Fibroblast of lung (primary cell): ENCODE measurements at regions not wholly inside any gene's neighbourhood (a gene's known extent, or its start where the extent isn't known, plus 50 kb on each side); places are given as distances from the start of the nearest gene placed in this dataset.

Experiments
- DNase-seq, 2 donors: peaks; one replicate each; pipeline versions ENCODE4 v3.0.0 to v3.0.0-alpha.2; 2010; ENCODE audit warnings: low read depth in 2 of 2
- H2AFZ ChIP-seq: 2 replicates; pipeline ENCODE4 v1.5.1; 2012; ENCODE audit warnings: low read length, control low read depth, inconsistent platforms
- H3K27ac ChIP-seq: 2 replicates; pipeline ENCODE4 v1.5.1; 2011; ENCODE audit warnings: low read length, control low read depth; ENCODE audit not compliant: insufficient read depth
- H3K27me3 ChIP-seq: 2 replicates; pipeline ENCODE4 v1.5.1; 2011; ENCODE audit warnings: mild to moderate bottlenecking, low read length; ENCODE audit not compliant: control insufficient read depth, insufficient read depth
- H3K36me3 ChIP-seq: 2 replicates; pipeline ENCODE4 v1.5.1; 2011; ENCODE audit warnings: low read length; ENCODE audit not compliant: control insufficient read depth, insufficient read depth
- H3K4me1 ChIP-seq: 2 replicates; pipeline ENCODE4 v1.5.1; 2011; ENCODE audit warnings: low read length; ENCODE audit not compliant: control insufficient read depth, insufficient read depth; ENCODE audit errors: extremely low read depth
- H3K4me2 ChIP-seq: 2 replicates; pipeline ENCODE4 v1.5.1; 2011; ENCODE audit warnings: low read length, control low read depth; ENCODE audit not compliant: insufficient read depth; ENCODE audit errors: extremely low read depth
- H3K4me3 ChIP-seq, 4 experiments: fragments of 200-600 bp in 1 of 4; sonication (generic) in 1 of 4; replicated peaks in 1 of 4; 2 replicates each; pipeline ENCODE4 v1.5.1; 2011 to 2016; ENCODE audit warnings: low read length in 4 of 4, low read depth in 3 of 4, mild to moderate bottlenecking in 3 of 4, control low read depth in 2 of 4, inconsistent platforms in 1 of 4, mixed read lengths in 1 of 4; ENCODE audit not compliant: insufficient read depth in 1 of 4; ENCODE audit errors: control extremely low read depth in 1 of 4
- H3K79me2 ChIP-seq: 2 replicates; pipeline ENCODE4 v1.5.1; 2012; ENCODE audit warnings: mild to moderate bottlenecking, low read length, inconsistent platforms; ENCODE audit not compliant: control insufficient read depth, insufficient read depth
- H3K9ac ChIP-seq: 2 replicates; pipeline ENCODE4 v1.5.1; 2011; ENCODE audit warnings: mild to moderate bottlenecking, low read length, control low read depth; ENCODE audit not compliant: insufficient read depth
- H3K9me3 ChIP-seq: 2 replicates; pipeline ENCODE4 v1.5.1; 2012; ENCODE audit warnings: low read depth, low read length; ENCODE audit not compliant: control insufficient read depth, insufficient read depth
- H4K20me1 ChIP-seq: 2 replicates; pipeline ENCODE4 v1.5.1; 2011; ENCODE audit warnings: low read length; ENCODE audit not compliant: control insufficient read depth, insufficient read depth; ENCODE audit errors: extremely low read depth
- CTCF ChIP-seq, 2 donors: IDR thresholded peaks in 1 of 2; conservative IDR thresholded peaks in 1 of 2; 1 replicate in 1 of 2; 2 replicates in 1 of 2; pipeline ENCODE4 v1.5.1; 2011 to 2012; ENCODE audit warnings: low read length in 2 of 2, control low read depth in 1 of 2, inconsistent platforms in 1 of 2, low read depth in 1 of 2, mild to moderate bottlenecking in 1 of 2
- EZH2 ChIP-seq: IDR thresholded peaks from 2 replicates; pipeline ENCODE4 v1.5.1; 2012; ENCODE audit warnings: low read length, control low read depth, mild to moderate bottlenecking; ENCODE audit errors: missing control alignments

- H3K36me3 ChIP-seq = no peaks in the 10 kb centered on the region
- H3K4me3 ChIP-seq = no peak overlapping the region
- H3K27ac ChIP-seq = no peak overlapping the region
- H4K20me1 ChIP-seq = no peaks in the 10 kb centered on the region
- peaks cover 3% of the 10 kb centered on the region for H3K27me3 ChIP-seq
- H3K9me3 ChIP-seq = no peaks in the 10 kb centered on the region
- H3K9ac ChIP-seq = no peak overlapping the region
- TF ChIP-seq CTCF (conservative IDR thresholded peaks at IDR 0.05 in 1 of 2, IDR thresholded peaks at IDR 0.05 in 1 of 2; ENCODE audit: low read depth in 1 of 2, low read length in 2 of 2) (no peak), EZH2 (no peak)
- no peaks in the 10 kb centered on the region for H3K79me2 ChIP-seq
- no peaks in the 10 kb centered on the region for H3K4me1 ChIP-seq
- H3K4me2 ChIP-seq = no peak overlapping the region
- no peak for DNase-seq
- H2AFZ ChIP-seq = no peak overlapping the region
Measured at GRCh38 chr6:73901311-73901710, 205.3 kb downstream of the CD109 start.

- Histone ChIP-seq H3K9me3 (no peaks in the 10 kb centered on the region), H3K79me2 (no peaks in the 10 kb centered on the region), H3K4me2 (no peak overlapping the region), H2AFZ (no peak overlapping the region), H4K20me1 (no peaks in the 10 kb centered on the region), H3K9ac (no peak overlapping the region), H3K36me3 (no peaks in the 10 kb centered on the region), H3K4me1 (no peaks in the 10 kb centered on the region), H3K27me3 (peaks cover 3% of the 10 kb centered on the region), H3K27ac (no peak overlapping the region), H3K4me3 (no peak overlapping the region)
- DNase-seq = no peak
- TF ChIP-seq EZH2 = no peak
- no peak for TF ChIP-seq CTCF (conservative IDR thresholded peaks at IDR 0.05 in 1 of 2, IDR thresholded peaks at IDR 0.05 in 1 of 2; ENCODE audit: low read depth in 1 of 2, low read length in 2 of 2)
Measured at GRCh38 chr6:73898599-73898998, 202.6 kb downstream of the CD109 start.

- H3K79me2 ChIP-seq = no peaks in the 10 kb centered on the region
- no peaks in the 10 kb centered on the region for H3K4me1 ChIP-seq
- H3K4me2 ChIP-seq = no peak overlapping the region
- TF ChIP-seq CTCF (conservative IDR thresholded peaks at IDR 0.05 in 1 of 2, IDR thresholded peaks at IDR 0.05 in 1 of 2; ENCODE audit: low read depth in 1 of 2, low read length in 2 of 2) (no peak), EZH2 (no peak)
- no peak overlapping the region for H3K9ac ChIP-seq
- H3K36me3 ChIP-seq = no peaks in the 10 kb centered on the region
- no peak for DNase-seq
- H2AFZ ChIP-seq = no peak overlapping the region
- no peaks in the 10 kb centered on the region for H3K27me3 ChIP-seq
- no peak overlapping the region for H3K4me3 ChIP-seq
- H4K20me1 ChIP-seq = no peaks in the 10 kb centered on the region
- no peak overlapping the region for H3K27ac ChIP-seq
- no peaks in the 10 kb centered on the region for H3K9me3 ChIP-seq
Measured at GRCh38 chr6:73893696-73894095, 197.7 kb downstream of the CD109 start.
